ENCODE measurements at regions not wholly inside any gene's neighbourhood (a gene's known extent, or its start where the extent isn't known, plus 50 kb on each side); places are given as distances from the start of the nearest gene placed in this dataset.

GRCh38 chr16:85429776-85430522, 183.2 kb upstream of the GSE1 start:
- DNase-seq = no peak

- DNase-seq = no peak
Observed at GRCh38 chr16:85430523-85431421, 182.3 kb upstream of the GSE1 start.

GRCh38 chr16:85431431-85432124, 181.5 kb upstream of the GSE1 start:
- DNase-seq = no peak

GRCh38 chr16:85432606-85433005, 180.5 kb upstream of the GSE1 start:
- no peak for DNase-seq

- DNase-seq = no peak
Observed at GRCh38 chr16:85433477-85433876, 179.6 kb upstream of the GSE1 start.

GRCh38 chr16:85435286-85435685, 177.8 kb upstream of the GSE1 start:
- DNase-seq = no peak

- DNase-seq = no peak
Observed at GRCh38 chr16:85435700-85436099, 177.4 kb upstream of the GSE1 start.

- DNase-seq = no peak
Observed at GRCh38 chr16:85436207-85436606, 176.9 kb upstream of the GSE1 start.

GRCh38 chr16:85436636-85437165, 176.4 kb upstream of the GSE1 start:
- DNase-seq = no peak

- DNase-seq = no peak
Observed at GRCh38 chr16:85437166-85438052, 175.7 kb upstream of the GSE1 start.

GRCh38 chr16:85438981-85439685, 174.0 kb upstream of the GSE1 start:
- DNase-seq = no peak

- no peak for DNase-seq
Observed at GRCh38 chr16:85440744-85441143, 172.4 kb upstream of the GSE1 start.

- DNase-seq = no peak
Observed at GRCh38 chr16:85441189-85441889, 171.8 kb upstream of the GSE1 start.

- no peak for DNase-seq
Observed at GRCh38 chr16:85441890-85442670, 171.0 kb upstream of the GSE1 start.

GRCh38 chr16:85443116-85443515, 170.0 kb upstream of the GSE1 start:
- DNase-seq = no peak

GRCh38 chr16:85443531-85443930, 169.6 kb upstream of the GSE1 start:
- DNase-seq = no peak

- no peak for DNase-seq
Observed at GRCh38 chr16:85445064-85445778, 167.9 kb upstream of the GSE1 start.

- DNase-seq = no peak
Observed at GRCh38 chr16:85445779-85446222, 167.3 kb upstream of the GSE1 start.
